ENCODE measurements at regions not wholly inside any gene's neighbourhood (a gene's known extent, or its start where the extent isn't known, plus 50 kb on each side); places are given as distances from the start of the nearest gene placed in this dataset.

- DNase-seq (ENCODE audit: extremely low read depth, low read depth) = no peak
- no peak for TF ChIP-seq CTCF (IDR thresholded peaks at IDR 0.05; ENCODE audit: low read depth, low read length)
These were observed 97.2 kb upstream of the ATXN7L3B start for GRCh38 chr12:74440469-74440868.

- no peak for DNase-seq (ENCODE audit: extremely low read depth, low read depth)
- no peak for TF ChIP-seq CTCF (IDR thresholded peaks at IDR 0.05; ENCODE audit: low read depth, low read length)
These were observed 95.8 kb upstream of the ATXN7L3B start for GRCh38 chr12:74441872-74442271.

- TF ChIP-seq CTCF (IDR thresholded peaks at IDR 0.05; ENCODE audit: low read depth, low read length) = no peak
- no peak for DNase-seq (ENCODE audit: extremely low read depth, low read depth)
These were observed 91.2 kb upstream of the ATXN7L3B start for GRCh38 chr12:74446466-74446865.

GRCh38 chr12:74449872-74450271 is 87.8 kb upstream of the ATXN7L3B start:
- DNase-seq (ENCODE audit: extremely low read depth, low read depth) = no peak
- no peak for TF ChIP-seq CTCF (IDR thresholded peaks at IDR 0.05; ENCODE audit: low read depth, low read length)

- no peak for TF ChIP-seq CTCF (IDR thresholded peaks at IDR 0.05; ENCODE audit: low read depth, low read length)
- no peak for DNase-seq (ENCODE audit: extremely low read depth, low read depth)
These were observed 83.5 kb upstream of the ATXN7L3B start for GRCh38 chr12:74454109-74454508.

- no peak for DNase-seq (ENCODE audit: extremely low read depth, low read depth)
- no peak for TF ChIP-seq CTCF (IDR thresholded peaks at IDR 0.05; ENCODE audit: low read depth, low read length)
These were observed 82.2 kb upstream of the ATXN7L3B start for GRCh38 chr12:74455429-74455828.

GRCh38 chr12:74456431-74456830 is 81.2 kb upstream of the ATXN7L3B start:
- no peak for TF ChIP-seq CTCF (IDR thresholded peaks at IDR 0.05; ENCODE audit: low read depth, low read length)
- no peak for DNase-seq (ENCODE audit: extremely low read depth, low read depth)

Measured in AG09319 (cell line).